MM.1S (cell line): ENCODE measurements at regions not wholly inside any gene's neighbourhood (a gene's known extent, or its start where the extent isn't known, plus 50 kb on each side); places are given as distances from the start of the nearest gene placed in this dataset.

Experiments used
- EZH2phosphoT487 ChIP-seq: fragments of 300-600 bp; sonication (generic); IDR thresholded peaks from 2 replicates; pipeline ENCODE4 v1.6.1; 2018; ENCODE audit warnings: antibody characterized with exemption, low read length
- TF ChIP-seq, protein P1 (sequence below): fragments of 300-600 bp; sonication (generic); IDR thresholded peaks from 2 replicates; pipeline ENCODE4 v1.5.1; 2016; ENCODE audit warnings: antibody characterized with exemption, low read length, mixed read lengths

DNA sequence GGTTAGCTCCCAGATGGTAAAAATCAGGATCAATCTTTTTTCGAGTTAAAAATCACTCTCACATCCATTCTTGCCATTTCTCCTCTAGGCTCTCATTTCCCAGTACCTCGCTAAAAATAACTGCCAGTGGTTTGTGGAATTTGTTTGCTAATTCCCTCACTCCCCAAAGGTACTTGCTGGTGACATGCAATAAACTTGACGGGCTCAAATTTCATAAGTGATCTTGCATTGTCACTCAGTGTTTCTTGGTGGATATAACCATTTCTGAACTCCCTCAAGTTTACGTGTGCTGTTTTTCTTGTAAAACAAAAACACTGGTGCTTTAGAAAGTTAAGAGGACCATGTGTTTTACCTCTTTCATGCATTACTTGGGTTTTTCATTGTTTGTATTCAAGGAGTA, 399.2 kb upstream of the MKI67 start:
- no peak for TF ChIP-seq EZH2phosphoT487
- TF ChIP-seq, protein P1, sequence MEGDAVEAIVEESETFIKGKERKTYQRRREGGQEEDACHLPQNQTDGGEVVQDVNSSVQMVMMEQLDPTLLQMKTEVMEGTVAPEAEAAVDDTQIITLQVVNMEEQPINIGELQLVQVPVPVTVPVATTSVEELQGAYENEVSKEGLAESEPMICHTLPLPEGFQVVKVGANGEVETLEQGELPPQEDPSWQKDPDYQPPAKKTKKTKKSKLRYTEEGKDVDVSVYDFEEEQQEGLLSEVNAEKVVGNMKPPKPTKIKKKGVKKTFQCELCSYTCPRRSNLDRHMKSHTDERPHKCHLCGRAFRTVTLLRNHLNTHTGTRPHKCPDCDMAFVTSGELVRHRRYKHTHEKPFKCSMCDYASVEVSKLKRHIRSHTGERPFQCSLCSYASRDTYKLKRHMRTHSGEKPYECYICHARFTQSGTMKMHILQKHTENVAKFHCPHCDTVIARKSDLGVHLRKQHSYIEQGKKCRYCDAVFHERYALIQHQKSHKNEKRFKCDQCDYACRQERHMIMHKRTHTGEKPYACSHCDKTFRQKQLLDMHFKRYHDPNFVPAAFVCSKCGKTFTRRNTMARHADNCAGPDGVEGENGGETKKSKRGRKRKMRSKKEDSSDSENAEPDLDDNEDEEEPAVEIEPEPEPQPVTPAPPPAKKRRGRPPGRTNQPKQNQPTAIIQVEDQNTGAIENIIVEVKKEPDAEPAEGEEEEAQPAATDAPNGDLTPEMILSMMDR = no peak
